Heart right ventricle (tissue), 16 donors: ENCODE measurements at regions not wholly inside any gene's neighbourhood (a gene's known extent, or its start where the extent isn't known, plus 50 kb on each side); places are given as distances from the start of the nearest gene placed in this dataset.

ENCODE experiments used
- ATAC-seq, 8 donors: fragments of 200-7000 bp; cut with Tn5 transposase; one replicate each; pipeline ENCODE4 v1.9.1; 2020; ENCODE audit warnings: mild to moderate bottlenecking in 8 of 8, moderate library complexity in 8 of 8, moderate number of reproducible peaks in 1 of 8
- DNase-seq, 2 donors: peaks; one replicate each; pipeline ENCODE4 v3.0.0-alpha.2; 2020
- H3K27ac ChIP-seq, 10 donors: fragments of 200-600 bp; sonication (generic) in 2 of 10; one replicate each; pipeline versions ENCODE4 v1.5.0 to v1.8.0; 2020 to 2022; ENCODE audit warnings: mild to moderate bottlenecking in 3 of 10
- H3K27me3 ChIP-seq, 7 donors: fragments of 200-600 bp; one replicate each; pipeline ENCODE4 v1.8.0; 2021 to 2022; ENCODE audit warnings: mild to moderate bottlenecking in 2 of 7
- H3K36me3 ChIP-seq, 9 donors: fragments of 200-600 bp; sonication (generic) in 1 of 9; one replicate each; pipeline versions ENCODE4 v1.5.0 to v1.8.0; 2020 to 2022; ENCODE audit warnings: mild to moderate bottlenecking in 2 of 9
- H3K4me1 ChIP-seq, 9 donors: fragments of 200-600 bp; sonication (generic) in 1 of 9; one replicate each; pipeline versions ENCODE4 v1.5.0 to v1.8.0; 2020 to 2022; ENCODE audit warnings: mild to moderate bottlenecking in 4 of 9
- H3K4me3 ChIP-seq, 10 donors: fragments of 200-600 bp; sonication (generic) in 2 of 10; one replicate each; pipeline versions ENCODE4 v1.5.0 to v1.8.0; 2020 to 2022; ENCODE audit warnings: mild to moderate bottlenecking in 7 of 10, moderate library complexity in 2 of 10
- H3K9me3 ChIP-seq, 11 donors: fragments of 200-600 bp in 10 of 11; sonication (generic) in 2 of 11; one replicate each; pipeline versions ENCODE4 v1.5.0 to v1.8.0; 2013 to 2022; ENCODE audit warnings: mild to moderate bottlenecking in 2 of 11, control low read depth in 1 of 11, moderate library complexity in 1 of 11
- WGBS, 2 donors: extraction: QIAGEN DNeasy Blood & Tissue Kit; methylation state at CpG; one replicate each; pipeline ENCODE4 v1.1.7; 2013; ENCODE audit warnings: inconsistent platforms in 1 of 2; 5-methylcytosine and 5-hydroxymethylcytosine counted together
- intact Hi-C, 10 donors: fragments of 100-400 bp; cut with DNase I; formaldehyde crosslinking; loops; one replicate each; pipeline versions ENCODE4 v1.11.1 to v1.14.2; 2022
- TF ChIP-seq, protein P1 (sequence below), 9 donors: fragments of 200-600 bp; sonication (generic) in 2 of 9; IDR thresholded peaks; one replicate each; pipeline versions ENCODE4 v1.5.0 to v1.8.0; 2021 to 2022; ENCODE audit warnings: antibody characterized with exemption in 9 of 9, mild to moderate bottlenecking in 5 of 9, moderate library complexity in 1 of 9
- donor health status: Arrhythmogenic right ventricular cardiomyopathy.
- donor health status: ischemic (EF 13 %, LVEDD 7.1; RV severe dilation, severe dysfunction).
- donor health status: healthy with polysubstance abuse.
- donor health status: DM: no; HTN: yes; CAD: no.
- donor health status: DM: no; HTN: no; CAD: no.
- donor health status: ischemic (EF 25% LVEDD 6.9; RV normal size, moderate dysfunction).
- donor health status: ischemic (EF 25% LVEDD 5.7; RV mildly dilated, moderate dysfunction).
- donor health status: healthy.
- donor health status: DM: yes; HTN: yes; CAD: no.
- donor health status: Ischemic cardiomyopathy.
- donor health status: ischemic (EF 35%, LVEDD 5.7; RV mildly dilated, moderate dysfunction).
- donor health status: nonischemic (EF 11% LVEDD 7.7; RV severe dilation, severe dysfunction).
- donor health status: DM: yes; HTN: yes; CAD: no.
- donor health status: PGD.
- donor health status: ischemic (EF 29% LVEDD 5.4; RV normal size, mild dysfunction).
- donor health status: nonischemic (EF 23%, LVEDD 6.1; RV moderate dilation, normal function).

DNA sequence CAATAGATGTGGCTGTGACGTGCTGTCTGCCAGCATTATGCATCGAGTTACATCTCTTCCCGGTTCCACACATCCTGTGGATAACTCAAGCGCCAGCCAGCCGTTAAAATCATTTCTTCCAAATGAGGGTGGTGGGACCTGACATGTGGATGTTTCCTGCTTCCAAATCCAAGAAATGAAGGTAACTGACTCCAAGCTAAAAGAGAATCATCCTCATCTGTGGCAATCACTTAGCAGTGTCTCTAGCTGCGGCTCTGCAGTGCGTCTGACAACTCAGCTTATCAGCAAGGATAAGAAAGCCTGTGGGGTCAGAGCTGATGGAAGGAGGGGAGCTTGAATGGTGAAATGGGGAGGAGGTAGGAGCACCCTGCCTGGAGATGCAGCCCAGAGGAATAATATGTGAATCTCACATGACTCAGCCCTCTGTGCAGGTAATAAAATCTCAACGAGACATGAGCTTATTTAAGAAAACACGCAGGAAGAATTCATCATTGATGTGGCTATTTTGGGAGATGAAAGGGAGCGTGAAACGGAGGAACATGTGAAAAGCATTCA, 382.2 kb upstream of the TRIB2 start:
- intact Hi-C loops: no loop called here
- H3K27ac ChIP-seq: no peak overlapping the region
- H3K4me1 ChIP-seq: peaks cover 0 to 6% (median 0%) of the 10 kb centered on the region in 9 donors
- no peak overlapping the region for H3K4me3 ChIP-seq
- no peaks in the 10 kb centered on the region for H3K9me3 ChIP-seq
- TF ChIP-seq, protein P1, sequence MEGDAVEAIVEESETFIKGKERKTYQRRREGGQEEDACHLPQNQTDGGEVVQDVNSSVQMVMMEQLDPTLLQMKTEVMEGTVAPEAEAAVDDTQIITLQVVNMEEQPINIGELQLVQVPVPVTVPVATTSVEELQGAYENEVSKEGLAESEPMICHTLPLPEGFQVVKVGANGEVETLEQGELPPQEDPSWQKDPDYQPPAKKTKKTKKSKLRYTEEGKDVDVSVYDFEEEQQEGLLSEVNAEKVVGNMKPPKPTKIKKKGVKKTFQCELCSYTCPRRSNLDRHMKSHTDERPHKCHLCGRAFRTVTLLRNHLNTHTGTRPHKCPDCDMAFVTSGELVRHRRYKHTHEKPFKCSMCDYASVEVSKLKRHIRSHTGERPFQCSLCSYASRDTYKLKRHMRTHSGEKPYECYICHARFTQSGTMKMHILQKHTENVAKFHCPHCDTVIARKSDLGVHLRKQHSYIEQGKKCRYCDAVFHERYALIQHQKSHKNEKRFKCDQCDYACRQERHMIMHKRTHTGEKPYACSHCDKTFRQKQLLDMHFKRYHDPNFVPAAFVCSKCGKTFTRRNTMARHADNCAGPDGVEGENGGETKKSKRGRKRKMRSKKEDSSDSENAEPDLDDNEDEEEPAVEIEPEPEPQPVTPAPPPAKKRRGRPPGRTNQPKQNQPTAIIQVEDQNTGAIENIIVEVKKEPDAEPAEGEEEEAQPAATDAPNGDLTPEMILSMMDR (IDR thresholded peaks at IDR 0.05): no peak
- ATAC-seq (no peak), DNase-seq (no peak)
- H3K27me3 ChIP-seq: no peaks in the 10 kb centered on the region
- WGBS, 2 donors: 45 to 50% methylated on average over 11 of the region's 11 CpGs
- H3K36me3 ChIP-seq: no peaks in the 10 kb centered on the region

DNA sequence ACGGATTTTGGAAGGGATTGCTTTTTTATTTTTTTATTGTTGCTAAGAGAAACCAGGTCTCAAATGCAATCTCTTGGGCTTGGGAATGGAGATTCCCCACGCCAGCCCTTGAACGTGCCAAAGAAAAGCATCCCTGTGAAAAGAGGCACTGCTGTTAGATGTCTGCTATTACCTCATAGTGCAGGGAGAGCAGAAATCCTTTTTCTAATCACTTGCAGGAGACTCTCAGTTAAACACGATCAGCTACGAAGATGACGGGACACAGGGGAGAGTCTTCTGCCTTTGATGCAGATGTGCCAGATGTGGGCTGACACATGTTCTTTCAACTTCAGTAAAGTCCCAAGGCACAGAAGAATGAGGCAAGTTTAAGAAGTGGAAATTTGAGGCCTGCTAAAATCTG, 381.6 kb upstream of the TRIB2 start:
- no peak overlapping the region for H3K27ac ChIP-seq
- WGBS, 2 donors: 72 to 73% methylated on average over 6 of the region's 6 CpGs

DNA sequence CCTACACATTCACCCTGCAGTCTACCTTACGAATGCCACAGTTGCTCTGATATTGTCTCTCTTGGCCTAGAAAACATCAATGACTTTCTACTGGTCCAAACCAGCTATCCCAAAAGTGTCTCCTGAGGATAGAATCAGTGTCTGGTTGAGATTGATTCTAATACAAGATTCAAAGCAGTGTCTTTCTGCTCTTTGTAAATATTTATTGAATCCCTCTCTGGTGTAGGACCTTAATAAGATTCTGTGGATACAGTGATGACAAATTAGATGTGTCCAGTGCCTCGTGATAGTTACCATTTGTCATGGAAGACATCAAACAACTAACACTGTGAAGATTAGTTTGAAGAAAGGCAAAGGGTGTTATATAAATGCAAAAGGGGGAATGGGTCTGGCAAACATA, 380.7 kb upstream of the TRIB2 start:
- Histone ChIP-seq H3K36me3 (no peaks in the 10 kb centered on the region), H3K4me3 (no peak overlapping the region), H3K4me1 (peaks cover 0 to 9% (median 0%) of the 10 kb centered on the region in 9 donors), H3K27me3 (no peaks in the 10 kb centered on the region), H3K9me3 (no peaks in the 10 kb centered on the region), H3K27ac (no peak overlapping the region)
- WGBS, 2 donors: 94 to 96% methylated on average over 2 of the region's 2 CpGs
- TF ChIP-seq, protein P1 (IDR thresholded peaks at IDR 0.05): no peak
- intact Hi-C loops: no loop called here
- no peak for DNase-seq
- ATAC-seq: no peak

More for the DNA sequence above, 381.6 kb upstream of the TRIB2 start:
- intact Hi-C loops: no loop called here
- ATAC-seq (no peak), DNase-seq (no peak)
- TF ChIP-seq, protein P1 (IDR thresholded peaks at IDR 0.05): no peak
- no peaks in the 10 kb centered on the region for H3K9me3 ChIP-seq
- H3K4me1 ChIP-seq: peaks cover 0 to 9% (median 0%) of the 10 kb centered on the region in 9 donors
- no peaks in the 10 kb centered on the region for H3K36me3 ChIP-seq
- no peak overlapping the region for H3K4me3 ChIP-seq
- H3K27me3 ChIP-seq: no peaks in the 10 kb centered on the region

DNA sequence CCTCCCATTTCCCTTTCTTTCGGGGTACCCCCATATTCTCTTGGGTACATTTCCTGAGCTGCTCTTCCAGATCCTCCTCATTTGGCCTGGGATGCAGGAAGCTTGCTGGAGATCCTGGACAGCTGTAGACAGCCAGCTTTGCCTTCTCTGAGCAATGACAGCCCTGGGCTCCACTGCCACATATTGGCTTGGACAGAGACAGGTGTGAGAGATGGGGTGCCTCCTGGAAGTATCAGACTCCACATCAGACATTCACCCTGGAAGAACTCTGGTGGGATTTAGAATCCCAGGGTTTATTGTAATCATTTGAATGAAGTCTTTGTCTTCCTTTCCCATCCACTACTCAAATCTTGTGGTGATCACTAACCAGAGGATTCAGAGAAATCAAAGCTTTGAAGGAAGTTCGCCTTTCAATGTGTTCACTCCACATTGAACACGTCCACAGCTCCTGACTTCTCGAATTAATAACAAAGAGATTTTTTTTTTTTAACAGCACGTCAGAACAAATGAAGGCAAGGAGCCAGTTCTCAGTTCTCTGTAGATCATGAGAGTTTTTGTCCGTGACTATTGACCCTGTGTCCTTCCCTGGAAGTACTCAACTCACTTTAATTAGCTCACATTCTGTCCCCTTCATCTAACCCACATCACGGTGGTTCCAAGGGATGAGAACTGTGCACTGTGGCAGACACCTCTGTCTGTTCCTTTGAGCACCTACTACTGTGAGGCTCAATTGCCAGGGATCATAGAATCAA, 377.6 kb upstream of the TRIB2 start:
- DNase-seq (no peak), ATAC-seq (peak in 1 of 8 donors; percentile 53)
- TF ChIP-seq, protein P1 (IDR thresholded peaks at IDR 0.05): no peak
- no peaks in the 10 kb centered on the region for H3K9me3 ChIP-seq
- no peak overlapping the region for H3K4me3 ChIP-seq
- no peaks in the 10 kb centered on the region for H3K36me3 ChIP-seq
- peaks cover 0 to 9% (median 0%) of the 10 kb centered on the region in 9 donors for H3K4me1 ChIP-seq
- 66 to 74% methylated on average over 7 of the region's 7 CpGs for WGBS, 2 donors
- intact Hi-C loops: no loop called here
- no peaks in the 10 kb centered on the region for H3K27me3 ChIP-seq
- H3K27ac ChIP-seq: no peak overlapping the region
